GM19397 (cell line): ENCODE measurements at regions not wholly inside any gene's neighbourhood (a gene's known extent, or its start where the extent isn't known, plus 50 kb on each side); places are given as distances from the start of the nearest gene placed in this dataset.
"Not testable (repeated sequence)": the region's sequence is repeated elsewhere in the genome, so short reads cannot be mapped to it uniquely, and the experiment has no call there.

Experiments used
- ATAC-seq: cut with Tn5 transposase; IDR thresholded peaks from one replicate; pipeline ENCODE4 v1.9.1; 2021; ENCODE audit warnings: mild to moderate bottlenecking, moderate library complexity; ENCODE audit not compliant: unreplicated experiment

DNA sequence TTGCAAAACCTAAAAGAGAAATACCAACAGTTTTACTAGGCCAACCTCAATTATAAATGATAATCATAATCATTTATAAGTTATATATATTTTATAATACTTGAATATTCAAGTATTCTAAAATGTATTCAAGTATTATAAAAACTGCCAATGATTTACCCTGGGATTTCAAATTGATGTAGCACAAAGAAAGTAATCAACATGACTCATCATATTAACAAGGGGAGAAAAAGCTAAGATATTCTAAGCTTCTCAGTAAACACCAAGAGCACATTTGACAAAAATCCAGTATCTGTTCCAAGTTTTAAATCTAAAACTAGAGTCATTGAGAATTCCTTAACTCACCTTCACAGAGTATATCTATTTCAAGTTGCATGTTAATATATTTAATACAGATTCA is 56.1 kb downstream of the CAPZA3 start:
- ATAC-seq = no peak

- no peak for ATAC-seq
Observed at GRCh38 chr12:18797604-18798003, 59.7 kb downstream of the CAPZA3 start.

DNA sequence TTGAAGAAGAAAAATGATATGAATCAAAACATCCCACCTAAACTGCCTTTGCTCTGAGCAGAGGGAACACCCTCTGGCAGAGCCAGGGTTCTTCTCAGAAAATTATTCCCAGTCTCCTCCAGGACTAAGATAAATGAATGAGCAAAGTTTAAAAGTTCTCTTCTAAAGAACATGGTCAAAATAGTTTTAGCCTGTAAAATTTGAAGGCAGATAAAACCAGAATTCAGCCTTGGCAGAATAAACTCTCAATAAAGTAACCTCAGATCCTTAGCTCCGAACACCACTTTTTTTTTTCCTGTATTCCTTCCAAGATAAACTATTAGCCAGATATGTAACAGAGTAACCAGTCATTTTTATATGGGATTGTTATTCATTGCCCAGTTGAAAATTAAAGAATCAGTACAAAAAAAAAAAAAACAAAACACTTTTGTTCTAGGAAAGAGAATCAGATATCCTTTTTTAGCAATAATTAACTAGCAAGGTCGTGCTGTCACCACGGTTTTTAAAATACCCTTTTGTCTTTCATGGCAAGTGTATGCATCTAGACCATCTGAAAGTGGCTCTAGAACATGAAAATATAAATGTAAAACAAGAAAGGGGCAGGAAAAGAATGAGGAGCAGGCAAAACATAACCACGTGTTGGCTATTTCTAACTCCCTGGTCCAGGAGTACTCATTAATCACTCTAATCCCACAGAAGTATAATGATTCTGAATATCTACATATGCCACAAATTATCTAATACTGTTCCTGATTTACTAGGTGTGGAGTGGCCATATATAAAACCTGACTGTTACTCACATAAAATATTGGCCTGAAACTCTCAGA is 60.8 kb downstream of the CAPZA3 start:
- no peak for ATAC-seq

- ATAC-seq = no peak
Observed at GRCh38 chr12:18799561-18799960, 61.6 kb downstream of the CAPZA3 start.

DNA sequence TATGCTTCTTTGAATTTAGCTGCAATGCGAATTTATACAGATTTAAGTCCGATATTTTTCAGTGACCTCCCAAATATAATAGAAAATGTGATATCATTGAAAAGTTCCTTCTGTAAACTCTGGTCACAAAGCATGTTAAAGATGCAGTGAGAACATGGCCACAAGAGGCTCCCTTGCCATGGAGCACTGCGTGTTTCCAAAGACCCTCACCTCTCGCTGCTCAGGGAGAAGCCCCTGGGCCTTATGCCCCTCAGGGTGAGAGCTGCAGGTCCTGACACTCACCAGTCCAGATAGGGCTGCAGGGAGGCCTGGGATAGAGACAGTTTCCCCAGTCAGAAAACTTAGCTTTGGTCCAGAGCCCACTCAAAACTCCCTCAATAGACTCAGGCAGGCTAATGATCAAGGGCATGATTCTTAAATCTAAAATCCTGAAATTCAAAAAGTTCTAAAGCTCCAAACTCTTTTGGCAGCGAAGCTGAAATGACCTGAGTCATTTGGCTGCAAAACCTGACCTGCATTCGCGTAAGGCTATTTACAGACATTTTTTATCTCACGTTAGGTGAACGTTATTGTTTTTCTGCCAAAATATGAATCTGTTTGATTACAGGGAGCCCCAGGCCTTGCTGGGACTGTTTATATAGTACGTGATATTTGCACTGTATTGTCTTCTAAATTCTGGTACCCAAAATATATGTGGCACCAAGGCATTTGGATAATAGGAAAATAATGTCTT is 67.8 kb downstream of the CAPZA3 start:
- no peak for ATAC-seq

GRCh38 chr12:18807714-18808113 is 69.8 kb downstream of the CAPZA3 start:
- ATAC-seq = no peak

DNA sequence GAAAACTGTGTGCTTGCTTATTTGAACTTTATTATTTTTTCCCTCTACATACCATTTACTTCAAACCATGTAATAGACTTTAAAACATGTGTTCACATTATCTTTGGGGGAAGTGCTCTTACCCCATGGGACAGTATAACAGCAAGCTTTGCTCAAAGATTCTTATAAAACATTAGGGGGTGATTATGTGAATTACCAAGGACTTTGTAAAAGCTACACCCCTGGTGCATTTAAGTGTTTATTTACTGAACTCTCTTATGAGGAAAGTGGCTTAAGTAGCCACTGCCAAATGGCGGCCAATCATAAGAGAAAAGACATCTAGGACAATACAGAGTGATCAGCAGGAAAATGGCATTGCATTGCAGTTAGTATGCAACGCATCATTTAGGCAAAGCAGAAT is 70.3 kb downstream of the CAPZA3 start:
- no peak for ATAC-seq

DNA sequence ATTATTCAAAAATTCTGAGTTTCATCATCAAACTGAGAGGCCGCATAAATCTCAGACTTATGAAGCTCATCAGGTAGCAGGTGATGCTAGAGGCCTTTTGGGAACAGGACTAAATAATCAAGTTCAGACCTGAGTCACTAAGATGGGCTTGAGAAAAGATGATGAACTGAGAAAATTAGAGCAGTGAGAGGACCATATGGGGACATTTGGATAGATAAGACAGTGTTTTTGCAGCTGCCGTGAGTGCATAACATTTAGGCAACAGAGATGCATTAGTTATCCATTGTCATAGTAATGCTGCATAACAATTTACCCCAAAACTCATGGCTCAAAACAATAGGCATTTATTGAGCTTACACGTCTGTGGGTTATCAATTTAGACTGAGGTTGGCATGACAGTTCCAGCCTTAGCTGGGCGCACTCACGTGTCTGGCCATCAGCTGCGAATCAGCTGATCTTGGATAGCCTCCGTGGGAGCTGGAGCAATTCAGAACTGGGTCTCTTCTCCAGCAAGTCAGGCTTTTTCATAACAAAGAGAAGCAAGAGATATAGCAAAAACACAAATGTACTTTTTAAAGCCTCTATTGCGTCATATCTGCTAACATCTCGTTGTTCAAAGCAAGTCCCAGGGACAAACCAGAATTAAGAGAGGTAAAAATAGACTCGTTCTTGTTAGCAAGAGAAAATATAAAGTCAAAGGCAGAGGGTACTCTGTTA is 72.8 kb downstream of the CAPZA3 start:
- no peak for ATAC-seq

GRCh38 chr12:18811273-18811672 is 73.4 kb downstream of the CAPZA3 start:
- ATAC-seq = no peak

- no peak for ATAC-seq
Observed at GRCh38 chr12:18813753-18814152, 75.8 kb downstream of the CAPZA3 start.

DNA sequence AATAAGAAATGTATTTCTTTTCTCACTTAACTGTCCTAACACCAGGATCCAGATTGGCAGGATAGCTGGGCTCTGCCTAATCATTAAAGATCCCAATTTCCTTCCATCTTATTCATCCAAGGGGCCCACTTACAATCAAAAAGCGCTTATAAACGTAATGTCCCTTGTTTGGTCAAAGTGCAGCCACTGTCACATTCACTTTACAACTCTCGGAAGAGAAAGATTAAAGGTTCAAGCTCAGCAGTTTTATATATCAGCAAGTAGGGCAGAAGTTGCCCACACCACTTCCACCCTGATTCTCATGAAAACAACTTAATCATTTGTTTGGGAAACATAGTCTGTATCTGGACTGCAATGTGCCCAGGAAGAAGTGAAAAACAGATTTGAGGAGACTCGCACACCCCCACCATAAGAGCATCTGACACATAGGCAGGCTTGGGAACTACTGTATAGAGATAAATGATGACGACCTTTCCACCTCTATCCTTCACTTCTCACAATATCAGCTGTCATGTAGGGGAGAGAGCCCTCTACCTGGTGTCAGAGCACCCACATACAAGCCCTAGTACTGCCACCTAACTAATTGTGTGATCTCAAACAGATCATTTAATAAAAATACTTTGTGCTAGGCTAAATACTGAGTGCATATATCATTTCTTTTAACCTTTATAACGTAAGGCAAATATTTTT is 80.8 kb downstream of the CAPZA3 start:
- ATAC-seq = no peak

GRCh38 chr12:18819484-18819883 is 81.6 kb downstream of the CAPZA3 start:
- ATAC-seq = no peak

DNA sequence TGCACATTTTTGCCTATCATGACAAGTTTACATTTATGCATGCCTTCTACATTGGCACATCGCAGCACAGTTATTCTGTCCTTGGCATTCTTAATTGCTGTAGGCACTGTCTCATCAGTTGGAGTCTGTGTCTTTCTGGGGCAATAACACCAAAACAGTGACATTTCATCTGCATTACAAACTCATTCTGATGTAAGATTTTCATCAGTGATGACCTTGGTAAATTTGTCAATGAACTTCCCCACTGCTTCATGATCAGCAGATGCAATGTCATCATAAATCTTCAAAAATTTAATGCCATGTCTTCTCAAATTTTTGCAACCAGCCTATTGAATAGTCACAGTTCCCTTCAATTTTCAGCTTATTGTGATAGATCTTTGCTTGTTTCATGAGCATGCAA is 85.5 kb downstream of the CAPZA3 start:
- ATAC-seq = no peak

DNA sequence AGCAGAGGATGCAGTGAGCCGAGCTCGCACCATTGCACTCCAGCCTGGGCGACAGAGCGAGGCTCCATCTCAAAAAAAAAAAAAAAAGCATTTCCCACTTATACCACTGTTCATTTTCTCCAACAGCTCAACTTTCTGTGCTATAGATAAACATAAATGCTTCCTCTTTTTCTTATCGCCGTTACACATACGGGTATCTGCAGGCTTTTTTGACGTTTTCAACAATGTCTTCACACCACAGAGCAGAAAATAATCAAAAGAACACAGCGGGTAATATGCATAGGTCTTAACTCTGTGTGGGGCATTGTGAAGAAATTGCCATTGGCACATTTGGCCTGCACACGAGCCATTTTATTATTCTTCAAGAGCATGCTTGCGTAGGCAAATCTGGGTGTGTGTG is 86.4 kb downstream of the CAPZA3 start:
- ATAC-seq = no peak

- ATAC-seq = no peak
Observed at GRCh38 chr12:18825138-18825537, 87.2 kb downstream of the CAPZA3 start.

GRCh38 chr12:18827913-18828312 is 90.0 kb downstream of the CAPZA3 start:
- no peak for ATAC-seq

DNA sequence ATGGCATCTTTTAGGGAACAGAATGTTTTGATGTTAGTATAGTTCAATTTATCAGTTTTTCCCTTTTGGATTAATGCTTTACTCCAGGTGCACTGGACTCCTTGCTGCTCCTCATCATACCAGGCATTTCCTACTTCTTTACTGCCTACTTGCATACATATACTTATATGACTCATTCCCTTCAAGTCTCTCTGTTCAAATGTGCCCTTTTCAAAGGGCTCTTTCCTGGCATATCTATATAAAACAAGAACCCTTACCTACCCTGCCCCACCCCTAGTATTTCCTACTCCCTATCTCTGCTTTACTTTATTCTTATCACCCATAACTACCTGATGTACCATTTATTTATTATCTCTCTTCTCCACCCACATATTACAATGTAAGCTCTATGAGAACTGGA is 90.6 kb downstream of the CAPZA3 start:
- ATAC-seq = no peak

GRCh38 chr12:18828987-18829386 is 91.1 kb downstream of the CAPZA3 start:
- no peak for ATAC-seq

DNA sequence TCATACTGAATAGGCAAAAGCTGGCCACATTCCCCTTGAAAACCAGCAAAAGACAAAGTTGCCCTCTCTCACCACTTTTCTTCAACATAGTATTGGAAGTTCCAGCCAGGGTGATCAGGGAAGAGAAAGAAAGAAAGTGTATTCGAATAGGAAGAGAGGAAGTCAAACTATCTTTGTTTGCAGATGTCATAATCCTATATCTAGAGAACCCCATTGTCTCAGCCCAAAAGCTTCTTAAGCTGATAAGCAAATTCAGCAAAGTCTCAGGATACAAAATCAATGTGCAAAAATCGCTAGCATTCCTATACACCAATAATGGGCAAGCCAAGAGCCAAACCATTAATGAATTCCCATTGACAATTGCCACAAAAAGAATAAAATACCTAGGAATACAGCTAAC is 95.0 kb downstream of the CAPZA3 start:
- ATAC-seq = not testable (repeated sequence)

DNA sequence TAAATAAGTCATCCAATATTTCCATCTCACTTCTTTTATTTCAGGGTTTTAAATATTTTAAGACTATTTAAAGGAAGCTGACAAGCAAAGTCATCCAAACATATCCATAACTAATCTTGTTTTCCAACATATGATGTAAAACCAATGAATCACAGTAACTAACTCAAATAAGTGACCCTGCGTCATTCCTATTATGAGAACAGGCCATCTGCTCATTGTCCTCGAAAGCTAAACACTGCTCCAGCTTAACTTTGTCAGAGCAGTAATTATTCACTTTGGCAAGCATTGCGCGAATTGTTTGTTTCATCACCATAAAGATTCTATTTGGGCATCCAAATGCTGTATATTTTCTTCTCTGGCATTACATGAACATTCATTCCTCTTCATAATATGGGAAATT is 99.1 kb downstream of the CAPZA3 start:
- no peak for ATAC-seq

GRCh38 chr12:18837505-18837904 is 99.6 kb downstream of the CAPZA3 start:
- ATAC-seq = no peak
